ENCODE measurements at regions not wholly inside any gene's neighbourhood (a gene's known extent, or its start where the extent isn't known, plus 50 kb on each side); places are given as distances from the start of the nearest gene placed in this dataset.

DNA sequence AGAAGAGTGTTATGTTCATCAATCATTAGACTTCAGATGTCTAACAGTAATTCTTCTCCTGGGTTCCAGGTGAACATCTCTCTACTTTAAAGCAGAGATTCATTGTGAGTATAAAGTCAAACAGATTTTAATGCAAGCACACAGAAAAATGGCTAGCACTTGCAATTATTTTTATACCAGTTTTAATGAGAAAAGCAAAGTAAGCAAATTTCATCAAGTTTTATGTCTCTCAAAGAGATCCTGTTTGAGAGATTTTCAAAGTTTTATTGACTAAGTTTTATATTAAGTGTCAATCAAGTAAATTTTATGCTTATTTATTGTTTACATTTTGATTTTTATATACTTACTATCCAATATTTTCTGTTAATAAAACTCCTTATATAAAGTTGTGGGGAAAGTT, 1628.5 kb downstream of the HACE1 start:
- TF ChIP-seq EZH2 (IDR thresholded peaks at IDR 0.05; ENCODE audit: borderline replicate concordance, low read length) = no peak
- TF ChIP-seq, protein P1, sequence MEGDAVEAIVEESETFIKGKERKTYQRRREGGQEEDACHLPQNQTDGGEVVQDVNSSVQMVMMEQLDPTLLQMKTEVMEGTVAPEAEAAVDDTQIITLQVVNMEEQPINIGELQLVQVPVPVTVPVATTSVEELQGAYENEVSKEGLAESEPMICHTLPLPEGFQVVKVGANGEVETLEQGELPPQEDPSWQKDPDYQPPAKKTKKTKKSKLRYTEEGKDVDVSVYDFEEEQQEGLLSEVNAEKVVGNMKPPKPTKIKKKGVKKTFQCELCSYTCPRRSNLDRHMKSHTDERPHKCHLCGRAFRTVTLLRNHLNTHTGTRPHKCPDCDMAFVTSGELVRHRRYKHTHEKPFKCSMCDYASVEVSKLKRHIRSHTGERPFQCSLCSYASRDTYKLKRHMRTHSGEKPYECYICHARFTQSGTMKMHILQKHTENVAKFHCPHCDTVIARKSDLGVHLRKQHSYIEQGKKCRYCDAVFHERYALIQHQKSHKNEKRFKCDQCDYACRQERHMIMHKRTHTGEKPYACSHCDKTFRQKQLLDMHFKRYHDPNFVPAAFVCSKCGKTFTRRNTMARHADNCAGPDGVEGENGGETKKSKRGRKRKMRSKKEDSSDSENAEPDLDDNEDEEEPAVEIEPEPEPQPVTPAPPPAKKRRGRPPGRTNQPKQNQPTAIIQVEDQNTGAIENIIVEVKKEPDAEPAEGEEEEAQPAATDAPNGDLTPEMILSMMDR (IDR thresholded peaks at IDR 0.05; ENCODE audit: low read length) = no peak

All from OCI-LY1 (cell line).